Motor neuron (in vitro differentiated cells): ENCODE measurements at regions not wholly inside any gene's neighbourhood (a gene's known extent, or its start where the extent isn't known, plus 50 kb on each side); places are given as distances from the start of the nearest gene placed in this dataset.
A peak's percentile ranks its signal among the peaks of the same experiment; 100 is the strongest.

ENCODE experiments used
- ATAC-seq, 8 experiments: fragments of 200-7000 bp; cut with Tn5 transposase; replicated peaks in 6 of 8; 2 replicates each; pipeline ENCODE4 v1.8.0; 2021; ENCODE audit warnings: mild to moderate bottlenecking in 8 of 8, moderate library complexity in 8 of 8
- H3K27ac ChIP-seq, 2 donors: fragments of 250-450 bp; sonication (Bioruptor Pico); 2 replicates each; pipeline ENCODE4 v1.9.0; 2021; ENCODE audit warnings: antibody characterized with exemption in 2 of 2, mild to moderate bottlenecking in 2 of 2, moderate library complexity in 1 of 2
- H3K4me1 ChIP-seq, 2 donors: fragments of 250-450 bp; sonication (Bioruptor Pico); replicated peaks in 1 of 2; 2 replicates each; pipeline ENCODE4 v1.6.1; 2021; ENCODE audit warnings: antibody characterized with exemption in 2 of 2, mild to moderate bottlenecking in 2 of 2, moderate library complexity in 1 of 2
- H3K4me3 ChIP-seq, 5 donors: fragments of 250-450 bp; sonication (Bioruptor Pico); 2 replicates each; pipeline ENCODE4 v1.9.0; 2021; ENCODE audit warnings: antibody characterized with exemption in 5 of 5, mild to moderate bottlenecking in 5 of 5, moderate library complexity in 4 of 5
- WGBS, 10 experiments: fragments of 450-650 bp; shearing (Covaris generic); methylation state at CpG; one replicate each; pipeline ENCODE4 v1.0.0; 2022; 5-methylcytosine and 5-hydroxymethylcytosine counted together
- in situ Hi-C, 9 experiments: fragments of 400-800 bp; cut with MboI; loops; one replicate each; pipeline ENCODE4 v1.15.0; 2021; ENCODE audit warnings: low sequenced_read_pairs in 9 of 9, low pct_unique_long_range_greater_than_20kb in 2 of 9; ENCODE audit not compliant: unreplicated experiment in 9 of 9

- H3K27ac ChIP-seq = no peak overlapping the region
- no peak overlapping the region for H3K4me3 ChIP-seq
- in situ Hi-C loops = no loop called here
- peaks cover 3 to 20% of the 10 kb centered on the region in 2 donors for H3K4me1 ChIP-seq
- 61 to 100% methylated on average over 2 to 3 of the region's 11 CpGs; no CpG with 5 or more reads in 8 of the 10 experiments for WGBS, 10 experiments
- no peak for ATAC-seq
Observed at GRCh38 chr21:43306391-43306790, 120.5 kb downstream of the SIK1 start.

DNA sequence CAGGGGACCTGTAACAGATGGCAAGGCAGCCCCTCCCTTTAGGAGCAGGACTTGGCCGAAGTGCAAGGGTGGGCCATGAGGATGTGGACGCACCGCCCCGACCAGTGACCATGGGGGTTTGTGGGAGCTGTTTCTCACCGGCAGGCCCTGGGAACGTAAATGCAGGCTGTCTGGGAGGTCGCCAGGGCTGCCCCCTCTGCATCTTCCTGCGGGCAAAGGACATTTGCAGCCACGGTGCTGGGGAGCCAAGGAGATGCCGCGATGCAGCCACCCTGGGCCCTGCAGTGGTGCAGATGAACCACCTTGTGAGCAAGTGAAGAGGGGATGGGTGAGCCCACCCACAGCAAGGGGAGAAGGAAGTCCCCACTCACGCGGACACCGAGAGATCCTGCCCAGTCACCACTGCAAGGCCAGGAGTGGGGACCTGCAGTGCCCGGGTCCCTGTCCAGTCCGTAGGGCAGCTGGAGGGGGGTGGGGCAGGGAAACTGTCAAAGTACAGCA is 121.1 kb downstream of the SIK1 start:
- no peak for ATAC-seq
- Histone ChIP-seq H3K4me1 (peaks cover 0 to 22% of the 10 kb centered on the region in 2 donors), H3K4me3 (no peak overlapping the region), H3K27ac (no peak overlapping the region)
- 83 to 100% (median 90%) methylated on average over 2 to 12 of the region's 16 CpGs; no CpG with 5 or more reads in 5 of the 10 experiments for WGBS, 10 experiments
- in situ Hi-C loops = no loop called here

DNA sequence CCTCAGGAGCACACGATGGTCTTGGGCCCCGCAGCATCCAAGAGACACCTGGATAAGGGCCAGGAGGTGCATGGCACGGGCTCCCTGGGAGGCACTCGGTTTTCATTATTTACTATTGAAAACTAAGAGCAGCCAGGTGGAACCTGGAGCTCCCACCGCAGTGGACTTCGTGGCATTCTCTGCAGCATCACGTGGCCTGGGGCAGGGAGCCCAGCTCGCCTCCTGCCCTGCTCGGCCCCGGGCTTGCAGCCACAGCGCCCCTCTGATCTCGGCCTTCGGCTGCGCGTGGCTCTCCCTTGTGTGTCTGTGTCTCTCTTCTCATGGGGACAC is 121.6 kb downstream of the SIK1 start:
- in situ Hi-C loops = no loop called here
- WGBS, 10 experiments = 60 to 92% (median 86%) methylated on average over 1 to 6 of the region's 15 CpGs; no CpG with 5 or more reads in 7 of the 10 experiments
- Histone ChIP-seq H3K4me1 (peaks cover 0 to 22% of the 10 kb centered on the region in 2 donors), H3K4me3 (no peak overlapping the region), H3K27ac (no peak overlapping the region)
- no peak for ATAC-seq

DNA sequence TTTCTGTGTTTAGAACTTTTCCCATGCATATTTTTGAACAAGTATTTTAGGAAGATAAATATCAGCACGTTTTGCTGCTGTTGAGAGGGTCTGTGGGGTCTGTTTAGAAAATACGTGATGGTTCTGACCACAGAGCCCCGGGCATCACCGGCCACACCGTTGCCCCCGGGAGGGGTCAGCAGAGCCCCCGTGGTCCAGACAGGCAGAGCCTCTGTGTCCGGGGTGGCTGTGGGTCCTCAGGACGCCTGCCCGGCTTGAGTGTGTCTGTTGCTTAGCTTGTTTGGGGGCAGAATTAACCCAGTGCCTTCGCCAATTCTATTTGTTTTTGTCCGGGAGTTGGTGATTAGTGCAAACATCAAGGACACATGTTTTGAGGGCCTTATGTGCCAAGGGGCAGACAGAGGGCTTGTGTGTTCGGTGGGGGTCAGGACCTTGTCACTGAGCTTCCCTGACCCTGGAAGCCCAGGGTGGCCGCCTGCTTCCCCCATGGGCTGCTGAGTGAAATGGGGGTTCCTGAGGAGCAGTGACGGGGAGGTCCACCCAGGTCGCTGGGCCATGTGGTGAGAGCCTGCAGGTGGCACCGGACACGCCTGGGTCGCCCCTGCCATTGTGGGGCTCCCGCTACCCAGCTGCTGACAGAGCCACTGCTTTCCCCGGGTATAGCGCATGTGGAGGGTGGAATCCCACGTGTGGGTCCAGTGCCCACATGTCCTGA is 122.2 kb downstream of the SIK1 start:
- 60 to 100% (median 75%) methylated on average over 1 to 7 of the region's 23 CpGs; no CpG with 5 or more reads in 5 of the 10 experiments for WGBS, 10 experiments
- ATAC-seq = no peak
- peaks cover 0 to 22% of the 10 kb centered on the region in 2 donors for H3K4me1 ChIP-seq
- no peak overlapping the region for H3K27ac ChIP-seq
- in situ Hi-C loops = no loop called here
- H3K4me3 ChIP-seq = no peak overlapping the region

DNA sequence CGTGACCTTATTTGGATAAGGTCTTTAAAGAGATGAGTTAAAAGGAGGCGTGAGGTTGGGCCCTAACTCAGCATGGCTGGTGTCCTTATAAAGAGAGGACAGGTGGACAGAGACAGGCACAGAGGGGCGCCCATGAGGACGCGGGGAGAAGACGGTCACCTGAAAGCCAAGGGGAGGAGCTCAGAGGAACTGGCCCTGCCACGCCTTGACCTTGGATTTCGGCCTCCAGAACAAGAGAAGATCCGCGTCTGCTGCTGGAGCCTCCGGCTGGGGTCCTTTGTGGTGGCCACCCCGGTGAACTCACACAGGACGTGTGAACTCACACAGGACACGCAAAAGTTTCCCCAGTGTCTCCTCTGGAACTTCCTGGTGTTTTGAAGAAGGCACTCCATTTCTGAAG is 122.7 kb downstream of the SIK1 start:
- Histone ChIP-seq H3K27ac (no peak overlapping the region), H3K4me3 (no peak overlapping the region), H3K4me1 (peaks cover 0 to 22% of the 10 kb centered on the region in 2 donors)
- WGBS, 10 experiments = 20 to 100% (median 92%) methylated on average over 1 to 3 of the region's 14 CpGs; no CpG with 5 or more reads in 4 of the 10 experiments
- in situ Hi-C loops = no loop called here
- no peak for ATAC-seq

GRCh38 chr21:43303275-43304178 is 123.4 kb downstream of the SIK1 start:
- Histone ChIP-seq H3K4me3 (no peak overlapping the region), H3K4me1 (peaks cover 0 to 22% of the 10 kb centered on the region in 2 donors), H3K27ac (no peak overlapping the region)
- in situ Hi-C loops = no loop called here
- peak in 4 of 8 experiments; percentile 16 to 48 (median 22) for ATAC-seq
- 25 to 91% (median 75%) methylated on average over 4 to 12 of the region's 29 CpGs; no CpG with 5 or more reads in 4 of the 10 experiments for WGBS, 10 experiments

DNA sequence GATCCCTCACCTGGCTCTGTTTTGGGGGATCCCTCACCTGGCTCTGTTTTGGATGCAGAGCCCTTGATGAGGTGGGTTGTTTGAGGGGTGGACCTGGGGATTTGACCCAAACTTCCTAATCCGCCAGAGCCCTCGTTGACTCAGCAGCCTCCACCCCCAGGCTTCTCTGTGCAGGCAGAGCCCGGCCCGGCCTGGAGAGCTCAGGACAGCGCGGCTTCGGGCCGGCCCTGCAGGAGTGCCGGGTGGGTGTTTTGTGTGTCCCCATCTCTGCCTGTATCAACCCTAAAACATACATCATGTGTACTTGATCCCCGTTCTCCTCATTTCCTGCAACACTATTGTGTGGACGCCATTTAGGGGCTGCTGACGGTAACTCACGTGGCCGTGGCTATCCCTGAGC is 124.2 kb downstream of the SIK1 start:
- ATAC-seq = no peak
- 50 to 90% (median 79%) methylated on average over 2 to 10 of the region's 14 CpGs; no CpG with 5 or more reads in 5 of the 10 experiments for WGBS, 10 experiments
- in situ Hi-C loops = no loop called here
- Histone ChIP-seq H3K4me1 (peaks cover 0 to 22% of the 10 kb centered on the region in 2 donors), H3K27ac (no peak overlapping the region), H3K4me3 (no peak overlapping the region)

DNA sequence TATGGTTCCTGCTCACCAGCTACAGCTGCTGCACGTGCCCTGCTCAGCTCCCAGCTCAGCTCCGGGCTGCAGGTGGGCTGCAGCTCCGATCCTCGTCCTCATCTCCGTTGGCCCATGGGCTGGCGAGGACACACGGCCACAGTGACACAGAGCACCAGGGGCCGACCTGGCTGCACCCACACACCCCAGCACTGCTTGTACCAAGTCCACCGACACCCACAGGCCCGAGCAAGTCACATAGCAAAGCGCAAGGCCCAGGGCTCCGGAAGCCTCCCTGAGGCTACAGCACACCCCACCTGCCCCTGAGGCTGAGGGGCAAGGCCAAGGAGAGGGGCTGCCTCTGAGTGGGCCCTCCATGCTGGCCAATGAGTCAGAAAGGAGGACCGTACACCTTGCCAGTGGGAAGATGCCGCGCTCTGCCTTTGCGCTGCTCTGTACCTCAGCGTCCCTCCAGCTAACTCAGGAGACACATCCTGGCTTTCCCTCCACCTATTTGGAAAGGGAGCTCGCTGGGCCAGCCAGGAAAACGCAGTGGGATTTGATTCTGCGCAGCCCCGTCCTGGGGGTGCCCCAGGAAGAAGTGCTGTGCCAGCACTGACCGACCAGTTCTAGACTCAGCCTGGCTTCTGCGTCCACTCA is 124.8 kb downstream of the SIK1 start:
- in situ Hi-C loops = no loop called here
- peaks cover 0 to 19% of the 10 kb centered on the region in 2 donors for H3K4me1 ChIP-seq
- H3K4me3 ChIP-seq = no peak overlapping the region
- no peak overlapping the region for H3K27ac ChIP-seq
- ATAC-seq = no peak
- WGBS, 10 experiments = 53 to 100% (median 91%) methylated on average over 1 to 9 of the region's 23 CpGs; no CpG with 5 or more reads in 2 of the 10 experiments

- Histone ChIP-seq H3K4me3 (no peak overlapping the region), H3K4me1 (peaks cover 0 to 13% of the 10 kb centered on the region in 2 donors), H3K27ac (no peak overlapping the region)
- 63 to 100% (median 100%) methylated on average over 1 to 4 of the region's 19 CpGs; no CpG with 5 or more reads in 5 of the 10 experiments for WGBS, 10 experiments
- no peak for ATAC-seq
- in situ Hi-C loops = no loop called here
Observed at GRCh38 chr21:43301409-43302061, 125.4 kb downstream of the SIK1 start.

DNA sequence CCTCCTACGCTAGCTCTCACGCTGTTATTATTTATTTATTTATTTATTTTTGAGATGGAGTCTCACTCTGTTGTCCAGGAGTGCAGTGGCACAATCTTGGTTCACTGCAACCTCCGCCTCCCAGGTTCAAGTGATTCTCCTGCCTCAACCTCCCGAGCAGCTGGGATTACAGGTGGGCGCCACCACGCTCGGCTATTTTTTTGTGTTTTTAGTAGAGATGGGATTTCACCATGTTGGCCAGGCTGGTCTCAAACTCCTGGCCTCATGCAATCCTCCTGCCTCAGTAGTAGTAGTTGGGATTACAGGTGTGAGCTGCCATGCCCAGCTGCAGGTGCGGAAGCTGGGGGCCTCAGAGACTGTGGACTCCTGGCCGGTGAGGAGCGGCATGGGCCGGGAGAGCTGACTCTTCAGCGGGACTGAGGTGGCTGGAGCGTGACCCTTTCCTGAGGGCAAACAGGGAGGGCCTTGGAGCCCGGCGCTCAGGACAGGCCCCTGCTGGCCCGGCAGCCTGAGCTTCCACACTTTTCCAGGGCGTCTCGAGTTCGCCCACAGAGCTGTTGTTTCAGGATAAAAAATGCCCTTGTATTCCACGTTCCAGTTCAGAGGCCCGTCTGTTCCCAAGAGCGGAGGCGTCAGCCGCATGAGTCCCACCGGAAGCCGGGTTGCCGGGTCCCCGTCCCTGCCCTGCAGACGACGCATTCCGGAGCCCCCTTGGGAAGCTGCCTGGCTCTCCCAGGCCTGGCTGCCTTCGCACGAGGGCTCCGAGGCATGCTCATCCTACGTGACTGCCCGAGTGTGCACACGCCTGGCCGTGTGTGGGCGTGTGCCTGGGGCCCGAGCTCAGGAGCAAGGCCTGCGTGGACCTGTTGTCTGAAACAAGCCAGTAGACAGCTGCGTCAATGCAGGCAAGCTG is 126.2 kb downstream of the SIK1 start:
- peak in 5 of 8 experiments; percentile 38 to 71 (median 50) for ATAC-seq
- peaks cover 0 to 12% of the 10 kb centered on the region in 2 donors for H3K4me1 ChIP-seq
- H3K27ac ChIP-seq = no peak overlapping the region
- in situ Hi-C loops = no loop called here
- 37 to 100% (median 80%) methylated on average over 1 to 11 of the region's 42 CpGs; no CpG with 5 or more reads in 1 of the 10 experiments for WGBS, 10 experiments
- H3K4me3 ChIP-seq = no peak overlapping the region

DNA sequence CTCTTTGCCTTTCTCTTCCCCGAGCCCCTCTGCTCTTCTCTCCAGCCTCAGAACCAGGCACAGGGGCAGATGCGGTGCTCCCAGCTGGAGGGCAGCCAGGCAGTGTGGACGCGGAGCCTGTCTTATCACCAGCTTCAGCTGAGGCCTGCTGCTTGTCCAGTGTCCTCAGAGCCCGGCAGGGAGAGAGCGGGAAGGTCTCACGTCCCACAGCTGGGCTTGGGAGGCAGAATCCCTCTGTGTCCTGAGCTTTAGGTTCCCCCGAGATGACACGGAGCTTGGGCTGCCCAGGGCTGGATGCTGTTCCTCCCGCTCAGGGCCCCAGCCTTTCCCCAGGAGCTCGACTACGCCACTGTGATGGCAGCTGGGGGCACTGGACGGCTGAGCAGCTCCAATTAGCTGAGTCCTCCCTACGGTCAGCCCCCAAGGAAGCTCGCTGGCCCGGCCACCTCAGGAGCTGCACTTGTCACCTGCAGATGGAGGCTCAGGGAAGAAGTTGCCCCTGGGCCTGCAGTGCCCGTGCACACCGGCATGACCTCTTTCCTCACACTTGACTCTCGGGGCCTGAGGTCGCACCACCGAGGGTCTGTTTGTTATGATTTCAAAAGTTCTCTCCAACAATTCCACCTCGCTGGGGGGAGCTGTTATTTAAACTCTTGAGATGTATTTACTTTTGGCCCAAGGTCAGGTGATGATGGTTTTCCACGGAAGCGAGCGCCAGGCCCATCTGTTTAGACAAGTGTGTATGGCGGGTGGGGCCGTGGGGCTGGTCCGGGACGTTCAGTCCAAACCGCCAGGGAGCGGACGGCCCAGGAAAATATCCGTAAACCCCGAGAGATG is 127.3 kb downstream of the SIK1 start:
- 60 to 98% (median 85%) methylated on average over 1 to 11 of the region's 34 CpGs; no CpG with 5 or more reads in 3 of the 10 experiments for WGBS, 10 experiments
- Histone ChIP-seq H3K27ac (no peak overlapping the region), H3K4me3 (no peak overlapping the region), H3K4me1 (peaks cover 2 to 17% of the 10 kb centered on the region in 2 donors)
- in situ Hi-C loops = no loop called here
- peak in 1 of 8 experiments; percentile 26 for ATAC-seq
